ENCODE measurements at regions not wholly inside any gene's neighbourhood (a gene's known extent, or its start where the extent isn't known, plus 50 kb on each side); places are given as distances from the start of the nearest gene placed in this dataset.

GRCh38 chr1:239872626-239873025 lies 219.1 kb upstream of the FMN2 start:
- Mint-ChIP-seq H3K27me3 (no peaks in the 10 kb centered on the region), H3K4me3 (no peak overlapping the region), H3K27ac (no peak overlapping the region), H3K9me3 (no peaks in the 10 kb centered on the region), H3K4me1 (ENCODE audit: low read depth) (no peaks in the 10 kb centered on the region), H3K36me3 (ENCODE audit: low read depth) (no peaks in the 10 kb centered on the region)
- TF ChIP-seq CTCF (IDR thresholded peaks at IDR 0.05) = no peak
- CTCF ChIA-PET = no interaction called here
- ATAC-seq (no peak), DNase-seq (no peak)
- intact Hi-C loops (cut with micrococcal nuclease) = no loop called here
- POLR2A ChIA-PET = interaction anchor here (0.5 kb wide), 1 partner anchor 44 kb away, joined by 3 read pairs; no protein-coding TSS in a partner anchor

GRCh38 chr1:239874831-239875230 lies 216.9 kb upstream of the FMN2 start:
- no peaks in the 10 kb centered on the region for H3K4me1 Mint-ChIP-seq (ENCODE audit: low read depth)
- no peaks in the 10 kb centered on the region for H3K27me3 Mint-ChIP-seq
- no peak for TF ChIP-seq CTCF (IDR thresholded peaks at IDR 0.05)
- H3K27ac Mint-ChIP-seq = no peak overlapping the region
- no peak overlapping the region for H3K4me3 Mint-ChIP-seq
- H3K36me3 Mint-ChIP-seq (ENCODE audit: low read depth) = no peaks in the 10 kb centered on the region
- intact Hi-C loops (cut with micrococcal nuclease) = no loop called here
- no peaks in the 10 kb centered on the region for H3K9me3 Mint-ChIP-seq
- ChIA-PET POLR2A (no interaction called here), CTCF (interaction anchor here (1.3 kb wide), 1 partner anchor 76 kb away, joined by 4 read pairs; no protein-coding TSS in a partner anchor)
- no peak for ATAC-seq
- no peak for DNase-seq

- ATAC-seq (no peak), DNase-seq (no peak)
- Mint-ChIP-seq H3K27ac (no peak overlapping the region), H3K4me3 (no peak overlapping the region), H3K36me3 (ENCODE audit: low read depth) (no peaks in the 10 kb centered on the region), H3K27me3 (no peaks in the 10 kb centered on the region), H3K4me1 (ENCODE audit: low read depth) (no peaks in the 10 kb centered on the region), H3K9me3 (peaks cover 2% of the 10 kb centered on the region)
- TF ChIP-seq CTCF (IDR thresholded peaks at IDR 0.05) = no peak
- ChIA-PET CTCF (no interaction called here), POLR2A (no interaction called here)
- intact Hi-C loops (cut with micrococcal nuclease) = no loop called here
Observed at GRCh38 chr1:239879321-239880170, 212.1 kb upstream of the FMN2 start.

GRCh38 chr1:239882967-239883366 lies 208.7 kb upstream of the FMN2 start:
- ATAC-seq (no peak), DNase-seq (no peak)
- Mint-ChIP-seq H3K27ac (no peak overlapping the region), H3K4me3 (no peak overlapping the region), H3K4me1 (ENCODE audit: low read depth) (no peaks in the 10 kb centered on the region), H3K9me3 (peaks cover 2% of the 10 kb centered on the region), H3K27me3 (no peaks in the 10 kb centered on the region), H3K36me3 (ENCODE audit: low read depth) (no peaks in the 10 kb centered on the region)
- POLR2A ChIA-PET = no interaction called here
- intact Hi-C loops (cut with micrococcal nuclease) = no loop called here
- no peak for TF ChIP-seq CTCF (IDR thresholded peaks at IDR 0.05)
- CTCF ChIA-PET = no interaction called here

- POLR2A ChIA-PET = no interaction called here
- DNase-seq (no peak), ATAC-seq (no peak)
- Mint-ChIP-seq H3K4me1 (ENCODE audit: low read depth) (no peaks in the 10 kb centered on the region), H3K4me3 (no peak overlapping the region), H3K9me3 (peaks cover 2% of the 10 kb centered on the region), H3K36me3 (ENCODE audit: low read depth) (no peaks in the 10 kb centered on the region), H3K27ac (no peak overlapping the region), H3K27me3 (no peaks in the 10 kb centered on the region)
- no peak for TF ChIP-seq CTCF (IDR thresholded peaks at IDR 0.05)
- CTCF ChIA-PET = no interaction called here
- intact Hi-C loops (cut with micrococcal nuclease) = no loop called here
Observed at GRCh38 chr1:239884796-239885195, 206.9 kb upstream of the FMN2 start.

Measured in activated CD8-positive, alpha-beta T cell treated with anti-CD3 and anti-CD28 coated beads for 36 hours (primary cell).